ENCODE measurements at regions not wholly inside any gene's neighbourhood (a gene's known extent, or its start where the extent isn't known, plus 50 kb on each side); places are given as distances from the start of the nearest gene placed in this dataset.

- DNase-seq: no peak
Observed at GRCh38 chr7:130881091-130881798, 147.2 kb upstream of the KLF14 start.

GRCh38 chr7:130881799-130882141 lies 147.8 kb upstream of the KLF14 start:
- DNase-seq: no peak

GRCh38 chr7:130882396-130882795 lies 148.4 kb upstream of the KLF14 start:
- no peak for DNase-seq

- no peak for DNase-seq
Observed at GRCh38 chr7:130883928-130884327, 149.9 kb upstream of the KLF14 start.

- no peak for DNase-seq
Observed at GRCh38 chr7:130884437-130885417, 150.7 kb upstream of the KLF14 start.

GRCh38 chr7:130886438-130887135 lies 152.6 kb upstream of the KLF14 start:
- no peak for DNase-seq

- no peak for DNase-seq
Observed at GRCh38 chr7:130887182-130887956, 153.4 kb upstream of the KLF14 start.

GRCh38 chr7:130887957-130888371 lies 154.0 kb upstream of the KLF14 start:
- DNase-seq: no peak

- DNase-seq: no peak
Observed at GRCh38 chr7:130888468-130888867, 154.5 kb upstream of the KLF14 start.

GRCh38 chr7:130890176-130891020 lies 156.4 kb upstream of the KLF14 start:
- DNase-seq: no peak

GRCh38 chr7:130891254-130892094 lies 157.5 kb upstream of the KLF14 start:
- no peak for DNase-seq

GRCh38 chr7:130893441-130893894 lies 159.5 kb upstream of the KLF14 start:
- DNase-seq: no peak

- peak; percentile 70 for DNase-seq
Observed at GRCh38 chr7:130894146-130894908, 160.3 kb upstream of the KLF14 start.

GRCh38 chr7:130894909-130895750 lies 161.1 kb upstream of the KLF14 start:
- no peak for DNase-seq

GRCh38 chr7:130896051-130896881 lies 162.3 kb upstream of the KLF14 start:
- DNase-seq: no peak

GRCh38 chr7:130896898-130897514 lies 163.0 kb upstream of the KLF14 start:
- DNase-seq: peak; percentile 22

Data from NCI-H146 (cell line).